RPMI7951 (cell line): ENCODE measurements at regions not wholly inside any gene's neighbourhood (a gene's known extent, or its start where the extent isn't known, plus 50 kb on each side); places are given as distances from the start of the nearest gene placed in this dataset.

Source experiments
- DNase-seq: peaks from one replicate; pipeline ENCODE4 v3.0.0-alpha.2; 2012; ENCODE audit warnings: low read depth

- DNase-seq: no peak
These were observed 398.0 kb downstream of the RAPGEF2 start for GRCh38 chr4:159500861-159501260.

- DNase-seq: no peak
These were observed 400.5 kb downstream of the RAPGEF2 start for GRCh38 chr4:159503236-159504008.

- DNase-seq: peak; percentile 7
These were observed 401.8 kb downstream of the RAPGEF2 start for GRCh38 chr4:159504684-159505083.

GRCh38 chr4:159505266-159505975 lies 402.5 kb downstream of the RAPGEF2 start:
- no peak for DNase-seq

- no peak for DNase-seq
These were observed 404.1 kb downstream of the RAPGEF2 start for GRCh38 chr4:159506801-159507517.

- no peak for DNase-seq
These were observed 406.1 kb downstream of the RAPGEF2 start for GRCh38 chr4:159508917-159509500.

- DNase-seq: no peak
These were observed 409.5 kb downstream of the RAPGEF2 start for GRCh38 chr4:159512348-159512747.

- no peak for DNase-seq
These were observed 412.6 kb downstream of the RAPGEF2 start for GRCh38 chr4:159515314-159516025.

GRCh38 chr4:159516556-159517140 lies 413.8 kb downstream of the RAPGEF2 start:
- no peak for DNase-seq

- no peak for DNase-seq
These were observed 417.2 kb downstream of the RAPGEF2 start for GRCh38 chr4:159520074-159520473.

- no peak for DNase-seq
These were observed 423.3 kb downstream of the RAPGEF2 start for GRCh38 chr4:159526172-159526571.

GRCh38 chr4:159534655-159535054 lies 431.8 kb downstream of the RAPGEF2 start:
- DNase-seq: no peak

GRCh38 chr4:159538556-159538955 lies 435.7 kb downstream of the RAPGEF2 start:
- DNase-seq: no peak

GRCh38 chr4:159540038-159540437 lies 437.2 kb downstream of the RAPGEF2 start:
- DNase-seq: no peak

- no peak for DNase-seq
These were observed 437.6 kb downstream of the RAPGEF2 start for GRCh38 chr4:159540501-159540900.

GRCh38 chr4:159541143-159541542 lies 438.3 kb downstream of the RAPGEF2 start:
- no peak for DNase-seq

- DNase-seq: no peak
These were observed 439.4 kb downstream of the RAPGEF2 start for GRCh38 chr4:159542296-159542695.

GRCh38 chr4:159543831-159544230 lies 441.0 kb downstream of the RAPGEF2 start:
- no peak for DNase-seq

GRCh38 chr4:159545556-159545955 lies 442.7 kb downstream of the RAPGEF2 start:
- DNase-seq: no peak

- DNase-seq: peak; percentile 7
These were observed 444.9 kb downstream of the RAPGEF2 start for GRCh38 chr4:159547645-159548308.

- DNase-seq: peak; percentile 3
These were observed 446.2 kb downstream of the RAPGEF2 start for GRCh38 chr4:159549098-159549518.
